ENCODE measurements at regions not wholly inside any gene's neighbourhood (a gene's known extent, or its start where the extent isn't known, plus 50 kb on each side); places are given as distances from the start of the nearest gene placed in this dataset.
"Not testable (repeated sequence)": the region's sequence is repeated elsewhere in the genome, so short reads cannot be mapped to it uniquely, and the experiment has no call there.

- DNase-seq: no peak
These were observed 136.2 kb upstream of the SALL1 start for GRCh38 chr16:51287121-51287755.

GRCh38 chr16:51286272-51286671, 135.2 kb upstream of the SALL1 start:
- DNase-seq: no peak

- DNase-seq: peak in 25 of 56 donors; percentile 2 to 74 (median 12)
These were observed 125.3 kb upstream of the SALL1 start for GRCh38 chr16:51276336-51276735.

- no peak for DNase-seq
These were observed 121.3 kb upstream of the SALL1 start for GRCh38 chr16:51272420-51272819.

- peak in 1 of 56 donors; percentile 3 for DNase-seq
These were observed 120.2 kb upstream of the SALL1 start for GRCh38 chr16:51271156-51271701.

DNA sequence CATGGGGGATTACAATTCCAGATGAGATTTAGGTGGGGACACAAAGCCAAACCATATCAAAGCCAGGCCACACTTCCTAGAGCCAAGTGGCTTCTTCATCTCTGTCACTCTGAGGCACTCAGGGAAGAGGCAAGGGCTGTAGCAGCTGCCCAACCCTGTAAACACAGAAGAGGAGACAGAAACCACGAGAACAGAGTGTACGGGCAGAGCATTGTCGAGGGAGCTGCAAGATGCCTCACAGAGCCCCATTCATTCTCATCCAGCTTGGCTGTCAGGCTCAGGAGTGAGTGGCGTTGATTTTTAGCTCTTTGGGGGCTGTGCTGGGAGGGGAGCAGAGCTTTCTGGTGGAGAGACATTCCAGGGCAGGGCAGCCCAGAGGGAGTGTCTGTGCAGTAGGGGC, 117.2 kb upstream of the SALL1 start:
- peak in 45 of 56 donors; percentile 9 to 76 (median 46) for DNase-seq

GRCh38 chr16:51267681-51268080, 116.6 kb upstream of the SALL1 start:
- DNase-seq: peak in 4 of 56 donors; percentile 6 to 11 (median 10)

DNA sequence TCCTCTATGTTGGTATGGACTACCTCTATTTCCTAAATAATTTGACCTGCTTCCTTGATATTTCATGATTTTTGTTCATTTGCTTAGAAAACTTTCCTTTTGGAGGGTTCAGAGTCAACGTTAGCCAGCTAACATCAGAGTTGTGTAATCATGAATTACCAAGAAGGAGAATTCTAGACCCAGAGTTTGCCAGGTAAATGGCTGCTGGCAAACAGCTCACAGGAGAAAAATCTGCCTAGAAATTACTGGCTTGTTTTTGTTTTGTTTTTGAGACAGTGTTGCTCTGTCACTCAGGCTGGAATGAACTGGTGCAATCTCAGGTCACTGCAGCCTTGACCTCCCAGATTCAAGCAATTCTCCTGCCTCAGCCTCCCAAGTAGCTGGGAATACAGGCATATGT, 111.4 kb upstream of the SALL1 start:
- DNase-seq: no peak

GRCh38 chr16:51261919-51262318, 110.8 kb upstream of the SALL1 start:
- DNase-seq: no peak

- DNase-seq: no peak
These were observed 104.4 kb upstream of the SALL1 start for GRCh38 chr16:51255349-51255972.

- DNase-seq: not testable (repeated sequence)
These were observed 103.3 kb upstream of the SALL1 start for GRCh38 chr16:51254390-51254789.

DNA sequence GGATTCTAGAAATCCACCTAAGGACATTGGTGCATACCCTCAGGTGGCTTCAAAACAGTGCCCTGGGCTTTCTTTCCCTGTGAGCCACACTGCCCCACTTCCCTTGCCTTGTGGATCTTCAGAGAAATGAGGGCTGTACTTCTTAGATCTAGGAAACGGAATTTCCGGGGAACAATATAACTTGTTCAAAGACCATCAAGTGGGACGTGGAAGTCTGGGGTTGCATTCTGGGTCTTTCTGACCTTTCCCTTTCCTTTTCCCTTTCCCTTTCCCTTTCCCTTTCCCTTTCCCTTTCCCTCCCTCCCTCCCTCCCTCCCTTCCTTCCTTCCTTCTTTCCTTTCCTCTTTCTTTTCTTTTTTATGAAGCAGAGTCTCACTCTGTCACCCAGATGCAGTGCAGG, 97.1 kb upstream of the SALL1 start:
- DNase-seq: no peak

DNA sequence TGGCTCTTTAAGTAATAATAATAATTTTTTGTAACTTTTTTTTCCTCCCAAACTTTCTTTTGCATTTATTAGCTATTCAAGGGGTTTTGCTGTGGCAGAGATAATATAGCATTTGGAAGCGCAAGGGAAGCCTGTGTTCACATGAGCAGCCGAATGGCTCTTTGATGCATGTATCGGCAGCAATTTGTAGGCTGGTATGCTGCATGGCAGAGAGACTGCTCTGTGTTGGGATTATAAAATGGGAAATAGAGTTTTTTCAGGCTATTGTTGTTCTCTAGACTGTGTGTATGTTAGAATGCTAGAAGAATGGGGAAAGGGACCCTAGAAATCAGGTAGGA, 94.6 kb upstream of the SALL1 start:
- DNase-seq: no peak

DNA sequence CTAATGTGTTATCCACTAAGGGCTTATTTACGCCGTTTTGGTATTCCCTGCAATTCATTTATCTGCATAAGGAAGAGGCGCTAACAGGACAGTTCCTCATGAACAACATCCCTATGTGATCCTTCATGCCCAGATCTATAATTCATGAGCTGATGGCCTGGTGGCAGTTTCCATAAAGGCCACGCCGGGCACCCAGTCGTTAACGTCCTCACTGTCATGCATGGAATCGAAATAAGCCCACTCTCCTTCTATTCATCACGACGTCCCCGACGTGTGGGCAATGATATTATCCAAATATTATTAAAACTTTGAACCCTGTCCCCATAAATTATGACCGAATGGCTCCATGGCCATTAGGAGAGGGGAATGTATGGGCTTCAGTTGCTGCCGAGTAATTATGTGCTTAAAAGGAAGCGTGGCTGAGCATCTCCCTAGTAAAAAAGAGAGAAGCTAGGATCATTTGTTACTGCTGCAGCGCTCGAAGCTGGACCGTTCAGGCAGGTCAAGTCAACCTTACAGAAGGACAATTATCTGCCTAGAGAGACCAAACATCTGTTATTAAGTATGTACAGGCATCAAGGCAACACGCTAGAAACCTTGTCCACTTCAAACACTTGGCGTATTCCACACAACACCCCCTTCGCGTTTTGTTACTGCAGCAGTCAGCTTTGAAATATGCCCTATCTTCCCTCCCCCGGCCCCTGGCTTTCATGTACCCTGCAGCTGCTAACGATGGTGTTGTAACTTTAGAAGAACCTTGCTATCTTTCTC, 94.0 kb upstream of the SALL1 start:
- DNase-seq: no peak

DNA sequence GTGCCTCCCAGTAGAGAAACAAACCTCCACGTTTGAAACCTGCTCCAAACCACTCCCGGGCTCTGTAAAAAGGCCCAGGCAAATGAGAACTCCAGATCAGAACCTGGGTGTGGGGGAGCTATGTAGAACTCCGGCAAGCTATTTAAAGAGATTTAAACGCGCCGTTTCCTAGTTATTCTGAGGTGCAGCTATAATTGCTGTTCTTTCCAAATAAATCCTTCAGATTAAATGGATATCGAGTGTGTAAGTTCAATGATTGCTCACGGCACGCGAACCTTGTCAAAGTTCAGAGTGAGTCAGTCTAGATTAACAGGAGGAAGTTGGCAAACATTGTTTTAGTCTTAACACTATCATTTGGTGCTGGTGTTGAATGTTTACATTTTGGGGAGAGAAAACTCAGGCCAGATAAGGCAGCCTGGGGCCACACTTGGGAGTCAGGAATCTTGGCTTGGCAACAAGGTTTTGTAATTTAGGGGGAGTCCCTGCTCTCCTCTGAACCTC, 92.9 kb upstream of the SALL1 start:
- DNase-seq: peak in 8 of 56 donors; percentile 11 to 52 (median 28)

DNA sequence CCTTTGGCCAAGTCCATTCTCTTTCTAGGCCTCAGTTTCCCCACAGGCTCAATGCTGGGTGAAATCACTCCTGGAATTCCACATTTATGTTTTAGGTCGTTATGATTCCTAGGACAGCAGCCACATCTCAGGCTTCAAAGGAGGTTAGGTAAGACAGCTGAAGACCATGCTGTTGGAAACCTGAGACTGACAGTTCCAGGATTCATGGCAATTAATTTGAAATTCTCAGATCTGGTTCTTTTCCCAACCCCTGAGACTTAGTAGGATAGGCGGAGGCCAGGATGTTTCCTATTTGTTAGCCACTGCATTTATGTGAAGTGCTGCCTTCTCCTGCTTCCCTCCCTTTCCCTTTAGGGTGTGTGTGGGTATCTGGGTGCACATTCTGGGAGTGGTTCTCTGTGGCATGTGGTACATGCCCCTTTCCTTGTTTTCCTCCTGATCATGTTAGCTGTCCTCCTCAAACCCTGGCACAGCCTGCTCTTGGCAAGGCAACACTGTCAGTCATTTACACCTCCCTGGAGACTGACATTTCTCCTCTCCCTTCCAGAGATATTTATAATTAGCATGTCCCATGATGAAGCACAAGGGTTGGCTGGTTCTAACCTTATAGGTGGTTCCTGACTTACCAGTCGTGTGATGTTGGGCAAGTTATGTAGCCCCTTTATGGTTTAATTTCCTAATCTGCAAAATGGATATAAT, 91.4 kb upstream of the SALL1 start:
- no peak for DNase-seq

GRCh38 chr16:51239196-51239595, 88.1 kb upstream of the SALL1 start:
- DNase-seq: no peak

DNA sequence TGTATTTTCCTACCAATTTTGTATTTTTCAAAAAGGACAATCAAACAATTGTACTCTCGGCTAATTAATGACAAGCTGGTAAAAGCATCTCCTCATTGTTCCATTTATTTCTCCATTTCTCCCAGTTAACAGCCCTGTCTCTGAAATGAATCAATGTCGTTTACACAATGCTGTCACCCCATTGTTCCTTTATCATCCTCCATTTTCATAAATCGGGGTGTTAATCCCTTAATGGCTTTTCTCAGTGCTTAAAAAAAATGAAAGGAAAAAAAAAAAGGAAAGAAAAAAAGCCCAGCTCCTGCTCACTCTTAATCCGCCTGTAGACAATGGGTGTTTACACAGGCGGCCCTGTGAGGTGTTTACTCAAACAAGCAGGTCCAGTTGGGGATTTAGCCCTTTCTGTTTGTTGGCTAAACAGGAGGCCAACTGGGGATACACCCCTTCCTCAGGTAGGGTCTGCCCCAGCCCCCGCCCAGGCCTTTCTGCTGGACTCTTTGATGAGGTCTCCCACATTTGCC, 86.8 kb upstream of the SALL1 start:
- peak in 4 of 56 donors; percentile 4 to 20 (median 14) for DNase-seq

- DNase-seq: peak in 4 of 56 donors; percentile 14 to 59 (median 32)
These were observed 86.1 kb upstream of the SALL1 start for GRCh38 chr16:51237207-51237606.

DNA sequence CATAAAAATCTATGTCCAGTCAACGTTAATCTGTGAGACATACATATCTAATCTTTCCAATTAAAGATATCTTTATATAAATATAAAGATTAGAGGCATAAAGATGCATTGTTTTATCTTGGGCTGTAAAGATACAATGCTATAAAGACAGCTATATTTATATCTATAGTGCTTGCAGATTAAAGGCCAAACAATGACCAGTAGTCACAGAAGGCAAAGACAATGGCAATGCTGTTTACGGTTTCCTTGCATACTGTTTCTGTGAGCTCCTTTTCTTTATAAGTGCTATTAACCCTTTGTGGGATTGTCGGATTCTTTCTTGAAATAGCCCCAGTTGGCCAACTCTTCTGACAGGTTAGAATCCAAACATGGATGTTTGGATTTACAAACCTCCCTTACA, 85.5 kb upstream of the SALL1 start:
- no peak for DNase-seq

DNA sequence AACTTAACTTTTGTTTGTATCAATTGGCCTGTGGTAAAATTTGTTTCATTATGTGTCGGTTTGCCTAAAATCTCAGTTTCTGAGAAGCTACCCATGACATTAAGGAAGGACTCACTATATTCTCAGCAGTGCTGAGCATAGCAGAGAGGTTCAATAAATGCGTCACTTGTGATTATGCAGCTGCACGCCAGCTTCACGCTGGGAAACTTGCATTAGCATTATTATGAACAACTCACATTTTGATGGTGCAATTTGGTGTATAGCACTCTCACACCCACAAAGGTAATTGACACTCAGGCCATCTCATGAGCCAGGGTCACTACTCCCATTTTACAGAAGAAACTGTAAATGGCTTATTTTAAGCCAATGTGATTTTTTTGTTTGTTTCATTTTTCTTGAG, 80.6 kb upstream of the SALL1 start:
- no peak for DNase-seq

All from nucleus accumbens (tissue), 56 donors.